ENCODE measurements at regions not wholly inside any gene's neighbourhood (a gene's known extent, or its start where the extent isn't known, plus 50 kb on each side); places are given as distances from the start of the nearest gene placed in this dataset.
"Not testable (repeated sequence)": the region's sequence is repeated elsewhere in the genome, so short reads cannot be mapped to it uniquely, and the experiment has no call there.

DNA sequence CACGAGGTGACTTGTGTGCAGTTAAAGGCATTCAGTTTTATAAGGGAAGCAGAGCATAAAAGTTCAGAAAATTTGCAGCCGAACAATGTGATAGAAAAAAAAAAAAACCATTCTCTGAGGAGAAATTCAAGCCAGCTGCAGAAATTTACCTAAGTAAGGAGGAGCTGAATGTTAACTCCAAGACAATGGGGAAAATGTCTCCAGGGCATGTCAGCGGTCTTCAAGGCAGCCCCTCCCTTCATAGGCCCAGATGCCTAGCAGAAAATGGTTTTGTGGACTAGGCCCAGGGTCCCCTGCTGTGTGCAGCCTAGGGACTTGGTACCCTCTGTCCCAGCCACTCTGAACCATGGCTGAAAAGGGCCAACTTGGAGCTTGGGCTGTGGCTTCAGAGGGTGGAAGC, 1764.0 kb downstream of the C4orf33 start:
- no peak for DNase-seq (ENCODE audit: extremely low read depth in 1 of 2, low read depth in 1 of 2)

DNA sequence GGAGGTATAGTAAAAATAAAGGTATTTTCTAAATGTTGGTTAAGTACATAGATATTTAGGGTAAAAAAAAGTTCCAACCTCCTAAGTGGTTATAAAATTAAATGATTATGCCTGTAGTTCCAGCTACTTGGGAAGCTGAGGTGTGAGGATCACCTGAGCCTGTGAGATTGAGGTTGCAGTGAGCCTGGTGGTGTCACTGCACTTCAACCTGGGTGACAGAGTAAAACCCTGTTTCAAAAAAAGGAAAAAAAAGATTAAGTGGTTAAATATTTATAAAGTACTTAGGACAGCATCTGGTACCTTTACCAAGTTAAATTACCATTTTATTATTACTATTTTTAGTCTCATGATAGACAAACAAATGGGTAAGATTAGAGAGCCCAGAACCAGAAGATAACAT, 1801.0 kb downstream of the C4orf33 start:
- no peak for DNase-seq (ENCODE audit: extremely low read depth in 1 of 2, low read depth in 1 of 2)

DNA sequence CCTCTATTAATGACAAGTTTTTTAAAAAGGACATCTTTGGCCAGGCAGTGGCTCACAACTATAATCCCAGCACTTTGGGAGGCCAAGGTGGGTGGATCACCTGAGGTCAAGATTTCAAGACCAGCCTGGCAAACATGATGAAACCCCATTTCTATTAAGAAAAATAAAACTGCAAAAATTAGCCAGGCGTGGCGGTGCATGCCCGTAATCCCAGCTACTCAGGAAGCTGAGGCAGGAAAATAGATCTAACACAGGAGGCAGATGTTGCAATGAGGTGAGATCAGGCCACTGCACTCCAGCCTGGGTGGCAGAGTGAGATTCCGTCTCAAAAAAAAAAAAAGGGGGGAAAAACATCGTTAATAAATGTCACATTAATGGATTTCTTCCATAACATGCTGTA, 1805.4 kb downstream of the C4orf33 start:
- DNase-seq (ENCODE audit: extremely low read depth in 1 of 2, low read depth in 1 of 2), result no peak

DNA sequence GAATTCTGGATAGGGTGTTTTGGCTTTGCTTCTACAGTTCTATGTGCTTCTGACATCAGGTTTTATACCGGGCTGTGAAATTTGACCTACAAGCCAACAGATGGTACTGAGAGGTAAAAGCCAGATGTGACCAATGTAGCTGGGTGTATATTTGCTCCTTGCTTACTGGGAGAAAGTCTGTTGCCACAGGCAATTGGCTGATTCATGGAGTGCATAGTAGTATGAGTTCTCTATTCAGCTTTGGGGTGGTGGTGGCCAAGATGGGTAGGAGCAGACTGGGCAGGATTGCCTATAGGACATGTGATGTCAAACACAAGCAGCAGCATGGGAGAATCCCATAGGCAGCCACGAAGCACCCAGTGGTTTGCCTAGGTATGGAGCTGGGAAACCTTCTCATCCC, 1827.0 kb downstream of the C4orf33 start:
- DNase-seq (ENCODE audit: extremely low read depth in 1 of 2, low read depth in 1 of 2), result no peak

DNA sequence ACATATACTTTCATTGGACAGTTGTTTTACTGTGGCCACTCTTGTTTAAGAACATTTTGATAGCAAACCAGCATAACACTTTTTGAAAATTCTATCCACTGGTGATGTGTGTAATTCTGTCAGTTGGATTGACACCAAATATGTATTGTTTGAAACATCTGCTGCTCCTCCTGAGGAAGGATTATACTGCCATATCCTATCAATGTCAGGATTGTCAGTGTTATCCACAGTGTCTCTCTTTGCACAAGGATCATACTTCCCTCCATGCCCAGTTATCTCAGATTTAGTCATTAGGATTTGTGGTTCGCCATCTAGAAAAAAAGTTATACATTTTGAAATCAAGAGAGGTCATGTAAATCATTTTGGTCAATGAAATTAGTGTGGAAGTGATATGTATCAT, 1859.6 kb downstream of the C4orf33 start:
- DNase-seq (ENCODE audit: extremely low read depth in 1 of 2, low read depth in 1 of 2), result no peak

DNA sequence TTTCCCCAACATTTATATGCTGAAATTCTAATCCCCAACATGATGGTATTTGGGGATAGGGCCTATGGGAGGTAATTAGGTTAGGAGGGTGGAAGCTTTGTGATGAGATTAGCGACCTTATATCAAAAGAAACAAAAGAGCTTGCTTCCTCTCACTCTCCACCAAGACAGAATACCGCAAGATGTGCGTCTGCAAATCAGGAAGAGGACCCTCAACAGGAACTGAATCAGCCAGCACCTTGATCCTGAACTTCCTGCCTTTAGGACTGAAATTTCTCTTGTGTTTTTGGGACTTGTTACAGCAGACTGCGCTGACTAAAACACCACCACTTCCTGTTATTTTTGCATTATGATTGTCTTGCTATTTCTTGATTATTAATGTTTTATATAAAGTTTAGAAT, 1889.4 kb downstream of the C4orf33 start:
- DNase-seq (ENCODE audit: extremely low read depth in 1 of 2, low read depth in 1 of 2), result no peak

DNA sequence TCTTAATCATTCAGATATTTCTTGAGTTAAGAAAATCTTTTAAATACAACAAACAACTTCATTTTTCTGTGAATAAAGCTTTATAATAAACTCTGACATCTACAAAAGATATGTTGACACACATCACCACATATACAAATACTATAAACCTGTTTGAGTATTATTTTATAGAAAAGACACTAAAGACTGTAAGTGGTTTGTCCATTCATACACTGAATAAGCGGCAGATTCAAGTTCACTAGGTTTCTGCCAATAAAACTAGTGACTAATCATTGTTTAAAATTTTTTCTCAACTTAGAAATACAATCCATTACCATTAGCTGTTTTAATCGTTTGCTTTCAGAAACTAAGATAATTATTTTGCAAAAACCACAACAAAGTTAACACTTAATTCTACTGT, 1900.0 kb downstream of the C4orf33 start:
- DNase-seq (ENCODE audit: extremely low read depth in 1 of 2, low read depth in 1 of 2), result no peak

DNA sequence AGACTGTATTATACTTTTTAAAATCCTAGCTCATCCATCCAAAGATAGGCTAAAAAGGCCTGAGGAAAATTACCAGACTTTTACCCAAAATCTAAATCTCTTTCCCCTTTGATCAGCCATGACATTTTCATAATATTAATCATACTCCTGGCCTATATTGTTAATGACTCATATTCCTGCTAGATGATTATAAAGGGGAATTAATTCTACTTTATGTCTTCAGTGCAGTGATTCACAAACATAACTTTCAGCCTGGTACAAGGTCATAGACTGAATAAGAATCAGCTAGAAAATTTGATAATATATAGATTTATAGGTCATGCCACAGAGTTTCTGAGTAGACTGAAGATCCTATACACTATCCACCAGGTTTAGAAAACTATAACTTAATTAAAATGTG, 1905.4 kb downstream of the C4orf33 start:
- no peak for DNase-seq (ENCODE audit: extremely low read depth in 1 of 2, low read depth in 1 of 2)

DNA sequence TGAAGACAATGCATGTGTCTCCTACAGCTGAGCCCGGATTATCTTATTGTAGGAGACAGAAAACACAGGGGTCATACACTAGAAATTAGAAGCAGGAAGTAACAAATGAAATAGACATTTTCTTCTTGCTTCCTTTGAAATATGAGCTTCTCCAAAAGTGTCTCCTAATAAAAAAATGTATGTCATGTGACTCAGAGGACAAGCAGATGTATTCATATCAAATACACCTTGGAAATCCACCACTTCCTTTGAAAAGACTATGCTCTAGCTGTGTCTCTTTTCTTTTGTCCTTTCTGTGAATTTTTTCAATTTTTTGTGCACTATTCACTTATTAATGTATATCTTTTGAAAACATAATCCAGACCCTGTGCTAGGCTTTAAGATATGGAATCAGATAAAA, 1906.2 kb downstream of the C4orf33 start:
- no peak for DNase-seq (ENCODE audit: extremely low read depth in 1 of 2, low read depth in 1 of 2)

DNA sequence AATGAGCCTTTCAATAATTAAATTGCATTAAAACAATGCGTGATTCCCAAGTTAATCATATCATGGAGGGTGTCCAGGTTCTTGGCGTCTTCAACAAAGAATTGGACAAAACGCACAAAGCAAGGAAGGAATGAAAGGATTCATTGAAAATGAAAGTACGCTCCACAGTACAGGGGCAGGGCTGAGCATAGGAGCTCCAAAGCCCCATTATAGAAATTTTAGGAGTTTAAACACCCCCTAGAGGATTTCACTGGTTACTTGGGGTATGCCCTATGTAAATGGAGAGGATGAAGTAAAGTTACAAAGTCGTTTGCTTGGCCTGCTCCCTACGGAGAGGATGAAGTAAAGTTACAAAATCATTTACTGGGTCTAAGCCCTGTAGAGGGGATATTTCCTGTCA, 1910.4 kb downstream of the C4orf33 start:
- DNase-seq (ENCODE audit: extremely low read depth in 1 of 2, low read depth in 1 of 2), result no peak

DNA sequence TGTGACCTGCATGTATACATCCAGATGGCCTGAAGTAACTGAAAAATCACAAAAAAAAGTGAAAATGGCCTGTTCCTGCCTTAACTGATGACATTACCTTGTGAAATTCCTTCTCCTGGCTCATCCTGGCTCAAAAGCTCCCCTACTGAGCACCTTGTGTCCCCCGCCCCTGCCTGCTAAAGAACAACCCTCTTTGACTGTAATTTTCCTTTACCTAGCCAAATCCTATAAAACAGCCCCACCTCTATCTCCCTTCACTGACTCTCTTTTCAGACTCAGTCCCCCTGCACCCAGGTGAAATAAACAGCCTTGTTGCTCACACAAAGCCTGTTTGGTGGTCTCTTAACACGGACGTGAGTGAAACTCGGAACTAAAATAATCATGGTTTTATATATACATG, 1916.0 kb downstream of the C4orf33 start:
- DNase-seq (ENCODE audit: extremely low read depth in 1 of 2, low read depth in 1 of 2), result not testable (repeated sequence)

DNA sequence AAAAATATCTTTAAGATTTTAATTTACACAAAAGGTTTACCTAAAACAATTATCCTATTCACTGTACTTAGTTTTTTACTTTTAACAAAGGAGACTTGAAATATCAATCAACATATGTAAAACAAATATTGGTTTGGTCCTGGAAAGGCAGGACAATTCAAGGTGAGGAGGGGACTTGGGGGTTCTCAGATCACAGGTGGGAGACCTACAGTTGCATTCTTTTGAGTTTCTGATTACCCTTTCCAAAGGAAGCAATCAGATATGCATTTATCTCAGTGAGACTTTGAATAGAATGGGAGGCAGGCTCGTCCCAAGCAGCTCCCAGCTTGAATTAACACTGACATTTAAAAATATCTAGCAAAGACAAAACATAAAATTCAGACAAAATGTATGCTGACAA, 1917.3 kb downstream of the C4orf33 start:
- no peak for DNase-seq (ENCODE audit: extremely low read depth in 1 of 2, low read depth in 1 of 2)

DNA sequence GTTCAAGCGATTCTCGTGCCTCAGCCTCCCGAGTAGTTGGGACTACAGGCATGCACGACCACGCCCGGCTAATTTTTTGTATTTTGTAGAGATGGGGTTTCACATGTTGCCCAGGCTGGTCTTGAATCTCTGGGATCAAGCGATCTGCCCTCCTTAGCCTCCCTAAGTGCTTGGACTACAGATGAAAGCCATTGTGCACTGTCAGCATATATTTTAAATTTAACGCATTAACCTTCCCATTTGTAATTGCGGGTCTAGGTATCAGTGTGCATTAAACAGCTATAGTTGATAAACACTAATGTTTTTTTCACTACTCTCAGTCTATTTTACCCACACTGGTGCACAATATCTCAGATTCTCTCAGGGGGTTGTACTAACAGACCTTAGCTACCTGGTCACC, 1930.8 kb downstream of the C4orf33 start:
- no peak for DNase-seq (ENCODE audit: extremely low read depth in 1 of 2, low read depth in 1 of 2)

DNA sequence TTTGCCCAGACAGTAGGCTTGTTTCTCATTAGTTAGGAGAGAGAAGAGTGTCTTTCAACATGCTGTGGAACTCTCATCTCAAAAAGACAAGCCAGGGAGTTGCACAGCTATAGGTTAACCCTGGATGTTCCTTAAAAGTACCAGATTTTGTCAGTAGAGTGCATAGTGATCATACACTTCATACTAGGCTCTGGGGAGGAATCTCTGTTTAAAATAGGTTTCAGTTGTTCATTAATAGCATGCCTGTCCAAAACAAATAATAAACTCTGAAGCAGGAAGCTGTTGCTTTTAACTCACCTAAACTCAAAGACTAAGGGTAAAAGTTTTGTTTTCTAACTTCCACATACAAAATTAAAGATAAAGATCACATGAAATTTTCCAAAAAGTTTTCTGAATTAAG, 1948.4 kb downstream of the C4orf33 start:
- DNase-seq (ENCODE audit: extremely low read depth in 1 of 2, low read depth in 1 of 2), result no peak

DNA sequence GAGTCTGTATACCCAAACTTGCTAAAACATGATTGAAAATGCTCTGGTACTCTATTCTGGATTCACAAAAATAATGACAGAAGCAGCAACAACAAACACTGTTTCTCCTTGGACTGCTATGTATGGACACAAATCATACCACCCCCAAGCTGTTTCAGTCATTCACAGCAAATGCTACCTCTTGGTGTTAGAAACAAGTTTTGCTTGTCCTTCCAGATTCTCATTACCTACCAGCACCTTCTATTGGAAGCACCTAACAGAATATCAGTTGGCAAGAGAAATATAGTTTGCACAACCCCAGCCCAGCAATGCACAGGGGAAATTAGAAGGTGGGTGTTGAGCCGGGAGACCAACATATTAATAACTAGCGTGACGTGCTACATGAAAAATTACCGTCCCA, 1950.9 kb downstream of the C4orf33 start:
- no peak for DNase-seq (ENCODE audit: extremely low read depth in 1 of 2, low read depth in 1 of 2)

DNA sequence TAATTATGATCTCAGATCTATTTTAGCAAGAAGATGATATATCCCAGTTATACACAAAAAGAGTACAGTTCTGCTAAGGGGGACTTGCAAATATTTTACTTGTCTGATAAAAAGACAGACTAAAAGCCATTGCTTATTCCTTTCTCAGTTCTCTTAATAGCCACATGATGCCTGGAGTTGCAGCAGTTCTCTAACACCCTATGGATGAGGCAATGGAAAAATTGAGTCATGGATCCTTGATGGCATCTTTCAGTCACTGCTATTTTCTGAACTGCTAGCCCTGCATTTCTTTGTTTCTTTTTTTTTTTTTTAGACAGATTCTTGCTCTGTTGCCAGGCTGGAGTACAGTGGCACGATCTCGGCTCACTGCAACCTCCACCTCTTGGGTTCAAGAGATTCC, 1956.7 kb downstream of the C4orf33 start:
- DNase-seq (ENCODE audit: extremely low read depth in 1 of 2, low read depth in 1 of 2), result no peak

DNA sequence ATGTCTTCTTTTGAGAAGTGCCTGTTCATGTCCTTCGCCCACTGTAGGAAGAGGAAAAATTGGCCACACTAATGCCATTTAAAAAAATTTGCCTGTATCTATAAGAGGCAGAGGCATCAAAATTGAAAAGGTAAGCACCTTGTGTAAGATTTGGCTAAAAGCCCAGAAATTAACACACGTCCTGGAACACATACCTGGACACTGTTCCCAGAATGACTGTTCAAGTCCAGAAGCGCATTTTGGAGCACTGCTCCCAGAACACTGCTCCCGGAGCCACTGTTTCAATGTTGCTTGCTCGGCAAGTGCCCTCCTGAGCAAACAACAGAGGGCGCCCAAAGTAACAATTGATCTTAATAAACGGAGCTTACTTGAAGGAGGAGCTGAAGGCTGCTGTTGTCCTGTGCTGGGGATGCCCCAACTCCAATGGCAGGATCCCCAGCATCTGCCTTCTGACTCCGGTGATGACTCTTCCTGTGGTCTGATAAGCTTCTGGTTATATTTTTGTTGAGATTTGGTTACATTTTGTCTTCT, 1958.6 kb downstream of the C4orf33 start:
- no peak for DNase-seq (ENCODE audit: extremely low read depth in 1 of 2, low read depth in 1 of 2)

DNA sequence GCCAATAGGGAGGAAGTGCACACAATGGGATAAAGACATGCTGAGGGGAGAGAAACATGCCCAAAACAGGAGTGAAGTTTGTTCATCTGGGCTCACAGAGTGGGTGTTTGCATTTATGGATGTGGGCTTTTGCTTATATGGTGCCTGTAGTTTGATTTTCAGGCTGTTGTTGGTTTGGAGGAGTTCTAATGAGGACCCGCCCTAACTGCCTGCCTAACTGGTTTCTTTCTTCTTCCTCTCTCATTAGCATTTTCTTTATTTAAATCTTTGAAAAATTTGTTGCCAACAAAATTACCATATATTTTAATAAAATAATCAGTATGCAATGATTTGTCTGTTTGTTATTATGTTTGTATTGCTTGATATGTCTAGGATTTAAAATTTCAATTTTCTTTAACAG, 1965.8 kb downstream of the C4orf33 start:
- no peak for DNase-seq (ENCODE audit: extremely low read depth in 1 of 2, low read depth in 1 of 2)

DNA sequence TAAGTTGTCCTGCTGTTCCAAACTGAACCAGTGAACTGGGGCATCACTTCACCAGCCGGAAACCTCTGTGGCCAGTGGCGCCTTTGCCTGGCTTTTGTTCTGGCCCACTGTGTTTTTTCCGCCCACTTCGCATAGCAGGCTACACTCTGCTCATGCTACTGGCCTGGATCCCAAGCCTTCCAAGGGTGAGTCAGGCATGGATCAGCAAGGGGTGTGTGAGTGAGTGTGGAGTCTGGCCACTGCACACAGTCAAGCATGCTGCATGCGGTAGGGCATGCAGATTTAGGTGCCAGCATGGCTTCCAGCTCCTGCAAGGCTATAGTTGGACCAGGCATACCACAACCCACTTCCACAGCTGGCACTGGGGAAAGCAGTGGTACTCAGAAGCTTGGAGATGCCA, 1967.9 kb downstream of the C4orf33 start:
- no peak for DNase-seq (ENCODE audit: extremely low read depth in 1 of 2, low read depth in 1 of 2)

DNA sequence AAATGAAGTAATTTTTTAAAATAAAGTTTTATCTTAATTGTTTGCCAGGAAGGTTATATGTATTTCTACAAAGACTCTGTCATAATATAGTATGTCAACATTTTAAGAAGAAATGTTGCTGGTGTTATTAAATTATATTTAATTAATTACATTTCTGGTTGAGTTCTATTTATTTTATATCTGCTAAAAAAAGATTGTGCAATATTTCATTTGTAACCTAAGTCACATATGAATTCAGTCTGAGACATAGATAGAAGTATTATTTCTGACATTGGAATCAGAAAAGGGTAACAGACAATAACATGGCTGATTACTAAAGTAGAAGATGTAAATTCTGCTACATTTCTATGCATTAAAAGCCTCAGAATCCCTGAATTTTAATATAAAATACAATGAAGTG, 1985.1 kb downstream of the C4orf33 start:
- DNase-seq (ENCODE audit: extremely low read depth in 1 of 2, low read depth in 1 of 2), result no peak

DNA sequence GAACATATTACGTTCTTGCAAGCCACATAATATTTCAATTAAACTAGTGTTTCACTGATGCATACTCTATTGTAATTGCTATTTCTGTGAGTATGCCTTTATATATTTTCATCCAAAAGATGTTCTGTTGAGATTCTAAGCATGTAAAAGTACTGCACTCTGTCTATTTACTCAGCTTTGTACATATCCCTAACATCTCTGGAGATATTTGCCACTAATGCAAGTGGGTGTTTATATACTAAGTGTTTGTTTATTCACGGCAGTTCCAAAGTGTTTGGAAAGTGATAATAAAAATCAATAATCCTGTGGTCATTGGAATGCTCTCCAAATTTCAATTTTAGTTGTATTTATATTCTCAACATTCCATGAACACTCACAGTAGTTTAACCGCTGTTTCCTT, 1989.0 kb downstream of the C4orf33 start:
- no peak for DNase-seq (ENCODE audit: extremely low read depth in 1 of 2, low read depth in 1 of 2)

DNA sequence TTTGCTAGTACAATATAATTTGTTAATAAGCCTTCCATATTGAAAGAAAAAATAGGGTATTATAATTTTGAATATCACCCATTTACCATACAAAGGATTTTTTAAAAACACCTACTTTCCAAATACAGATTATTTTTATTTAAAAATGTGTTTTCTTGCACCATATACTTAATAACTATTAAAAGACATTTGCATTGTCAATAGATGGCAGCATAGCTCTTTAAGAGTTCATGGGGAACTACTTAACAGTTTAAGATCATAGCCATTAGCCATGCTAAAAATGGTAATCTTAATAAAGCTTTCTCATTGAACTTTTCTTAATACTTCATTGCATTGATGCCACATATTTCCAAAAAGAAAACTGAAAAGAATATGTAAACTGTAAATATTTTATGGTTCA, 1995.9 kb downstream of the C4orf33 start:
- no peak for DNase-seq (ENCODE audit: extremely low read depth in 1 of 2, low read depth in 1 of 2)

DNA sequence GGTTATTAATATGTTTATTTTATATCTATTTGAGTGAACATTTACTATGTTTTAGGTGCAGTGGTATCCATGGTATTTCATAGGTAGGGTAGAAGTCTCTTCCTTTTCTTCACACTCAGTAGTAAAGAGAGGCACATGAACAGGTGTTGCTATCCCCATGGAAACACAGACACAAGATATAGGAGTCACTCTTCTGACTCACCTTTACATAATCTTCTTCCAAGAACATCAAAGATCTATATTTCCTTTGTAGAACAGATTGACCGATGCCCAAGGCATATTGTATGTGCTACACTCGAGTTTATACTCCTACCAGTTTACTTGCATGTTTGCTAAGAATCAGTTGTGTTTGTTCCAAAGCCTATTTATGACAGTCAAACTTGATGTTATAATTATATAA, 1997.4 kb downstream of the C4orf33 start:
- DNase-seq (ENCODE audit: extremely low read depth in 1 of 2, low read depth in 1 of 2), result no peak

DNA sequence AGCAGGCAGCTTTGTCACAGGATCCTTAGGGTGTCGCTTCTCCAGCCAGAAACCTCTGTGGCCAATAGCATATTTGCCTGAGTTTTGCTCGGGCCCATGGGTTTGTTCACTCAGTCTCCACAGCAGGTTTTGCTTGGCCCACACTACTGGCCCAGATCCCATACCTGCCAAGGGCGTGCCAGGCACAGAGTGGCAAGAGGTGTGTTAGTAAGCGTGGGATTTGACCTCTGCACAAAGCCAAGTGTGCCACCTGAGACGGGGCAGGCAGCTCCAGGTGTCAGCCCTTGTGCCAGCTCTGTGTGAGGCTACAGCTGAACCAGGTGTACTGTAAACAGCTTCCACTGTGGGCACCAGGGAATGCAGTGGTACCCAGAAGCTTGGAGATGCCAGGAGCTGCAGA, 2003.0 kb downstream of the C4orf33 start:
- no peak for DNase-seq (ENCODE audit: extremely low read depth in 1 of 2, low read depth in 1 of 2)
